ENCODE measurements at regions not wholly inside any gene's neighbourhood (a gene's known extent, or its start where the extent isn't known, plus 50 kb on each side); places are given as distances from the start of the nearest gene placed in this dataset.

- DNase-seq (ENCODE audit: low read depth, low spot score): no peak
- no peaks in the 10 kb centered on the region for H3K27me3 ChIP-seq (ENCODE audit: control insufficient read depth, insufficient read depth, low read length)
- no peaks in the 10 kb centered on the region for H3K9me3 ChIP-seq (ENCODE audit: control insufficient read depth, insufficient read depth, low read depth, low read length)
These were observed 172.7 kb downstream of the BRINP2 start for GRCh38 chr1:177343445-177343844.

GRCh38 chr1:177341773-177342172, 171.0 kb downstream of the BRINP2 start:
- ATAC-seq: no peak
- intact Hi-C loops (cut with micrococcal nuclease; ENCODE audit: unreplicated experiment) (no loop called here), in situ Hi-C loops (cut with HindIII; ENCODE audit: low pct_unique_long_range_greater_than_20kb, low sequenced_read_pairs) (no loop called here)
- Histone ChIP-seq H3K27ac (ENCODE audit: low read length) (no peak overlapping the region), H3K9me3 (ENCODE audit: control insufficient read depth, insufficient read depth, low read depth, low read length) (no peaks in the 10 kb centered on the region), H3K4me3 (ENCODE audit: low read depth in 2 of 2, low read length in 2 of 2) (no peak overlapping the region), H3K36me3 (ENCODE audit: control insufficient read depth, insufficient read depth, low read length) (no peaks in the 10 kb centered on the region), H3K27me3 (ENCODE audit: control insufficient read depth, insufficient read depth, low read length) (no peaks in the 10 kb centered on the region), H3K4me1 (ENCODE audit: control insufficient read depth, insufficient read depth, low read length) (no peaks in the 10 kb centered on the region)
- ChIA-PET CTCF (interaction anchor here (0.6 kb wide), 1 partner anchor 465 kb away, joined by 3 read pairs; no protein-coding TSS in a partner anchor), POLR2A (no interaction called here)
- BruUV-seq (replicated peaks): no TSS peak
- no peak for DNase-seq (ENCODE audit: low read depth, low spot score)
- TF ChIP-seq TCF7L2 (IDR thresholded peaks at IDR 0.05; ENCODE audit: low read depth, low read length): no peak
- TF ChIP-seq POLR2AphosphoS5 (IDR thresholded peaks at IDR 0.05; ENCODE audit: low read depth, low read length): no peak
- TF ChIP-seq REST (IDR thresholded peaks at IDR 0.05; ENCODE audit: insufficient read depth in 1 of 2, low read depth in 2 of 2, low read length in 1 of 2): no peak
- no peak for TF ChIP-seq CTCF (IDR thresholded peaks at IDR 0.05)
- TF ChIP-seq SIN3A (IDR thresholded peaks at IDR 0.05; ENCODE audit: borderline replicate concordance, insufficient read depth, low read depth, low read length): no peak

More at GRCh38 chr1:177343445-177343844, 172.7 kb downstream of the BRINP2 start:
- no peak overlapping the region for H3K4me3 ChIP-seq (ENCODE audit: low read depth in 2 of 2, low read length in 2 of 2)
- no TSS peak for BruUV-seq (replicated peaks)
- H3K36me3 ChIP-seq (ENCODE audit: control insufficient read depth, insufficient read depth, low read length): no peaks in the 10 kb centered on the region
- ChIA-PET POLR2A (no interaction called here), CTCF (no interaction called here)
- in situ Hi-C loops (cut with HindIII; ENCODE audit: low pct_unique_long_range_greater_than_20kb, low sequenced_read_pairs): no loop called here
- TF ChIP-seq SIN3A (IDR thresholded peaks at IDR 0.05; ENCODE audit: borderline replicate concordance, insufficient read depth, low read depth, low read length) (no peak), TCF7L2 (IDR thresholded peaks at IDR 0.05; ENCODE audit: low read depth, low read length) (no peak), POLR2AphosphoS5 (IDR thresholded peaks at IDR 0.05; ENCODE audit: low read depth, low read length) (no peak), REST (IDR thresholded peaks at IDR 0.05; ENCODE audit: insufficient read depth in 1 of 2, low read depth in 2 of 2, low read length in 1 of 2) (no peak), CTCF (IDR thresholded peaks at IDR 0.05) (no peak)
- H3K27ac ChIP-seq (ENCODE audit: low read length): no peak overlapping the region
- ATAC-seq: no peak
- intact Hi-C loops (cut with micrococcal nuclease; ENCODE audit: unreplicated experiment): no loop called here
- H3K4me1 ChIP-seq (ENCODE audit: control insufficient read depth, insufficient read depth, low read length): no peaks in the 10 kb centered on the region

Data from Panc1 (cell line).